Activated naive CD8-positive, alpha-beta T cell treated with anti-CD3 and anti-CD28 coated beads, Interleukin-2, amount 10 ng/mL, durations not matched to agents 7 days and 5 days (primary cell): ENCODE measurements at regions not wholly inside any gene's neighbourhood (a gene's known extent, or its start where the extent isn't known, plus 50 kb on each side); places are given as distances from the start of the nearest gene placed in this dataset.

Experiments
- ATAC-seq: fragments of 150-1000 bp; cut with Tn5 transposase; one replicate; pipeline ENCODE4 v1.10.0; 2021; ENCODE audit warnings: low read depth, moderate library complexity
- POLR2A ChIA-PET: fragments of 350-600 bp; sonication (Branson Sonifier 250); formaldehyde crosslinking; loops from one replicate; lab custom pipeline; 2021; ENCODE audit warnings: antibody characterized with exemption; lab: Charles Lee
- DNase-seq: peaks from one replicate; pipeline ENCODE4 v3.0.0; 2021
- H3K27ac Mint-ChIP-seq: one replicate; pipeline ENCODE4 v1.8.0; 2022; ENCODE audit warnings: mild to moderate bottlenecking, mixed read lengths
- H3K27me3 Mint-ChIP-seq: one replicate; pipeline ENCODE4 v1.8.0; 2022; ENCODE audit warnings: mild to moderate bottlenecking, moderate library complexity, mixed read lengths
- H3K36me3 Mint-ChIP-seq: one replicate; pipeline ENCODE4 v1.8.0; 2021; ENCODE audit warnings: mild to moderate bottlenecking, mixed read lengths
- H3K4me1 Mint-ChIP-seq: one replicate; pipeline ENCODE4 v1.8.0; 2021; ENCODE audit warnings: mixed read lengths
- H3K4me3 Mint-ChIP-seq: one replicate; pipeline ENCODE4 v1.8.0; 2022; ENCODE audit warnings: mild to moderate bottlenecking, moderate library complexity, mixed read lengths
- H3K9me3 Mint-ChIP-seq: one replicate; pipeline ENCODE4 v1.8.0; 2021; ENCODE audit warnings: mixed read lengths

DNA sequence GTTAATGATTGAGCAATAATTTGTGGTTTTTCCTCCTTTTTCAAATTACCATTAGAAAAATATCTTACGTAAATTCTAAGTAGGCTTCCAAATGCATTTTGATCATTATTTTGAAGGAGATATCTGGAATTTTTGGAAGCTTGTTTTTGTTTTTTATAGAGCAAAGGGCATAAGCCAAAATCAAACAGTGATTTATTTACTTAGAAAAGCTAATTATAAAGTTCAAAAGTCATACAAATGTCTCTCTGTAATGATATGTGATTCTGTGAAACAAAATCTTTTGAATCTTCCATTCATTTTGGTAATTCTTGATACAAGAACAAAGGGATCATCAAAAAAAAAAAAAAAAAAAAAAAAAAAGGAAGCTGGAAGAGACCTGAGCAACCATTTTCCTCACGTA, 416.8 kb downstream of the ETNK1 start:
- no peaks in the 10 kb centered on the region for H3K36me3 Mint-ChIP-seq
- no peak for DNase-seq
- no peak for ATAC-seq
- POLR2A ChIA-PET: no interaction called here
- H3K4me1 Mint-ChIP-seq: no peaks in the 10 kb centered on the region
- no peaks in the 10 kb centered on the region for H3K9me3 Mint-ChIP-seq
- no peaks in the 10 kb centered on the region for H3K27me3 Mint-ChIP-seq
- H3K4me3 Mint-ChIP-seq: no peak overlapping the region
- H3K27ac Mint-ChIP-seq: no peak overlapping the region

DNA sequence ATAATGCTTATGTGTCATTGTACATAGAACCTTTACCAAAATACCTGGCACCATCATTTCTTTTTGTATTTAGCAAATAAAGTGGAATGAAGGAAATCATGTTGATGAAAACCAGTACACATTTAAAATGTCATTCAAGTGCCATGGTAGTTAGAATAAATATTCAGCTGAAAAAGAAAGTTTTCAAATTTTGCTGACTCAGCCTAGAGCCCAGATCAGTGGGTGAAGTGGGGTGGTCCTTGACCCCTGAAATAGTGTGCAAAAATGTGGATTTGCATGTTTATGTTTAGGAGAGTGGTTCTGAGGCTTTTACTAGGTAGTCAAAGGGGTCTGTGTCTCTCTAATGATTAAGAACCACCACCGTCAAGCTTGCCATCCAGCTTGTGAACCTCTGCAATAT, 418.7 kb downstream of the ETNK1 start:
- Mint-ChIP-seq H3K36me3 (no peaks in the 10 kb centered on the region), H3K27ac (no peak overlapping the region), H3K9me3 (no peaks in the 10 kb centered on the region), H3K27me3 (no peaks in the 10 kb centered on the region), H3K4me1 (no peaks in the 10 kb centered on the region), H3K4me3 (no peak overlapping the region)
- POLR2A ChIA-PET: no interaction called here
- ATAC-seq: no peak
- no peak for DNase-seq

DNA sequence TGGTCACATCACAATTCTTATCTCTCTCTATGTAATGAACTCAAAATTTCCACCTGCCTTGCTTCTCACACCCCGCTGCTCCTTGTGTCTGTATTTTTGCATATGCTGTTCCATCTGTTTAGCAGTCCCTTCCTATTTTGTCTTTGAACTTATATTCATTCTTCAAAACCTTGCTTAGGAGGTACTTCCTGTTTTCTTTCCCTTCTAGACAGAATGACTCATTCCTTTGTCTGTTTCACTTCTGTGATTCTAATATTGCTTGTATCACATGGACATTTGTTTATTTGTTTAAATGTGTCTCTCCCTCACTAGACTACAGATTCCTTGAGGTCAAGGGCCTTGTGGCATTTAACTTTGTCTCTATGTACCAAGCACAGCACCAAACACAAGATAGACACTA, 424.2 kb downstream of the ETNK1 start:
- H3K9me3 Mint-ChIP-seq: peaks cover 4% of the 10 kb centered on the region
- H3K4me3 Mint-ChIP-seq: no peak overlapping the region
- POLR2A ChIA-PET: no interaction called here
- no peaks in the 10 kb centered on the region for H3K27me3 Mint-ChIP-seq
- DNase-seq (no peak), ATAC-seq (no peak)
- H3K27ac Mint-ChIP-seq: no peak overlapping the region
- H3K36me3 Mint-ChIP-seq: no peaks in the 10 kb centered on the region
- H3K4me1 Mint-ChIP-seq: peaks cover 3% of the 10 kb centered on the region

DNA sequence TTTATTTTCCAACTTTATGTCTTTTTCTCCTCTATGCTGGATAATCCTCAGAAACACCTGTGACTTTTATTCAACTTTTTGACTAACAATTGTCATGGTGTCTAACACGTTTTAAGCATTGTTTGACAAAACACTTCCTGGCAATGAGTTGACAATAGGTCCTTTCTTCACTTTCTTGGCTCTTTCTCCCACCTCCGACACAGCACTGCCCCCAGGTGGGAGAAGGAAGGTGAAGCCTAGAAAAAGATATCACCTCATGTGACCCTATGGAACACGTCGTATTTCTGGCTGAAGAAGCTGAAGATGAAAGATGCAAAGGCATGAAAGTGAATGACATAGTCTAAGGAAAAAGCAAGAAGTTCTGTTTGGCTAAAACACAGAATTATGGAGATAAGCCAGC, 430.0 kb downstream of the ETNK1 start:
- peaks cover 1% of the 10 kb centered on the region for H3K9me3 Mint-ChIP-seq
- no peak overlapping the region for H3K4me3 Mint-ChIP-seq
- H3K36me3 Mint-ChIP-seq: no peaks in the 10 kb centered on the region
- DNase-seq (no peak), ATAC-seq (no peak)
- H3K27ac Mint-ChIP-seq: no peak overlapping the region
- POLR2A ChIA-PET: no interaction called here
- no peaks in the 10 kb centered on the region for H3K4me1 Mint-ChIP-seq
- H3K27me3 Mint-ChIP-seq: no peaks in the 10 kb centered on the region

DNA sequence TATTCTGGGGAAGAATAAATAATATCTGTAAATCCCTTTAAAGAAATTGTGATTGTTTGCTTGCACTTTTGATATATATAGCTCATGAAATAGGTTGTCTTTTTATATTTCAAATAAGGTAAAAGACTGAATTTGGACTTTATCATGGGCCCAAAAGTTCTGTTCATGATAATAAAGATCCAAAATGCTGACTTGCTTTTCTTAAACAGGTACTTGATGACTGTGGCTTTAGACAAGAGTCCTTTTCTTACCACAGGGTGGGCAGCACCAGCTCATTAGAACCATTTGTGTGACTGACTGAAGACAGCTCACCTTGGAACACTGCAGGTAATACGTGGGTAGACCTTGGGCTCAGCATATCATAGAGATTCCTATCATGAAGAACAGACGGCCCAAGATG, 432.6 kb downstream of the ETNK1 start:
- DNase-seq (no peak), ATAC-seq (no peak)
- Mint-ChIP-seq H3K36me3 (no peaks in the 10 kb centered on the region), H3K27ac (no peak overlapping the region), H3K4me1 (no peaks in the 10 kb centered on the region), H3K27me3 (no peaks in the 10 kb centered on the region), H3K4me3 (no peak overlapping the region), H3K9me3 (peaks cover 1% of the 10 kb centered on the region)
- POLR2A ChIA-PET: no interaction called here

DNA sequence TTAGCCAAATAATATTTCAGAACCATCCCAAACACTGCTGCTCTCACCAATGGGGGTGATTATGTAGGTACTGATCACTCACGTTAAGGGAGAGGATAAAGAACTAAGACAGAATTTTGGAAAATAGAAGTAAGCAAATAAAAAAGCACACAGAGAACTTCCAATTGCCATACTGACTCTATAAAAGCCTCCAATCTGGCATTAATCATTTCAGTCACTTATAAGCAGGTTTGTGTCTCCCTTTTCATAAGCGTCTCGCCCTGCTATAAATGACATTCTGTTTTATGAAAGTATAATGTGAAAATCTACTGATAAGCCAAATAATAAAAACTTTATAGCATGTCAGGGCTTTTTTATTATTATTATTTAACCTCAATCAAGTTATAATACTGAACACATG, 435.2 kb downstream of the ETNK1 start:
- Mint-ChIP-seq H3K9me3 (no peaks in the 10 kb centered on the region), H3K27me3 (no peaks in the 10 kb centered on the region), H3K4me1 (no peaks in the 10 kb centered on the region), H3K27ac (no peak overlapping the region), H3K36me3 (no peaks in the 10 kb centered on the region), H3K4me3 (no peak overlapping the region)
- ATAC-seq (no peak), DNase-seq (no peak)
- POLR2A ChIA-PET: no interaction called here

DNA sequence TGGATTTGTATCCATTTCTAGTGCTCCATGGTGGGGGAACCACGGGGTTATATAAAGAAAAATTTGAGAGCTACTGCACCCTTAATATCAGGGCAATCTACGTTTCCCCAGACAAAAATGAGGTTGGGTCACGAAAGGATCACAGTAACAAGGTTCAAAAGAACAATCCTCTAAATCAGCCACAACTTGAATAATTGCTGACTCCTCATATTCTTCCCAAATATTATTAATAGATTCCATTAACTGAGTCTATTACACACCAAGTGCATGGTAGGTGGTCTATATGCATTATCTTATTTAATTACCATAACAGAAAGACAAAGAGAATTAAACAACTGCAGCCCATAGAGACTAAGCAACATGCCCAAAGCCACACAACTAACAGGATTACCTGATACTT, 438.2 kb downstream of the ETNK1 start:
- no peak for DNase-seq
- H3K36me3 Mint-ChIP-seq: no peaks in the 10 kb centered on the region
- ATAC-seq: no peak
- no peak overlapping the region for H3K4me3 Mint-ChIP-seq
- H3K9me3 Mint-ChIP-seq: no peaks in the 10 kb centered on the region
- no peaks in the 10 kb centered on the region for H3K4me1 Mint-ChIP-seq
- POLR2A ChIA-PET: no interaction called here
- no peak overlapping the region for H3K27ac Mint-ChIP-seq
- H3K27me3 Mint-ChIP-seq: no peaks in the 10 kb centered on the region

DNA sequence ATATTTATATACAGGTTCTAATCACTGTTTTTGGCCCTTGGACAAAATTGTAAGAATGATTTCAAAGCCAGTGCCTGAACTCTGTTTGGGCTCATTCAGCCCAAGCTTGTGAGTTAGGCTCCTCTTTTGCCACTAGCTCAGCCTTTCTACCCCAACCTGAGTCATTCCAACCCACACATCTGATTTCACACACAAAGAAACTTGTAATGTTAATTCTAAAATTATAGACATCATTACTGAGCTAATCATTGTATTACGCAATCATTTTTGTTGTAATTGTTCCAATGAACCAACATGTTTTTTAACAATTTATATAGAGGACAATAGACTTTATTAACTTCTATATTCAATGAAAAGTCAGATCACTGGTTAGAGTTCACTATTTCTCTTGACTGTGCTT, 441.1 kb downstream of the ETNK1 start:
- H3K4me1 Mint-ChIP-seq: no peaks in the 10 kb centered on the region
- DNase-seq: no peak
- no peak for ATAC-seq
- no peak overlapping the region for H3K4me3 Mint-ChIP-seq
- no peaks in the 10 kb centered on the region for H3K27me3 Mint-ChIP-seq
- H3K36me3 Mint-ChIP-seq: no peaks in the 10 kb centered on the region
- no peak overlapping the region for H3K27ac Mint-ChIP-seq
- POLR2A ChIA-PET: no interaction called here
- peaks cover 3% of the 10 kb centered on the region for H3K9me3 Mint-ChIP-seq

DNA sequence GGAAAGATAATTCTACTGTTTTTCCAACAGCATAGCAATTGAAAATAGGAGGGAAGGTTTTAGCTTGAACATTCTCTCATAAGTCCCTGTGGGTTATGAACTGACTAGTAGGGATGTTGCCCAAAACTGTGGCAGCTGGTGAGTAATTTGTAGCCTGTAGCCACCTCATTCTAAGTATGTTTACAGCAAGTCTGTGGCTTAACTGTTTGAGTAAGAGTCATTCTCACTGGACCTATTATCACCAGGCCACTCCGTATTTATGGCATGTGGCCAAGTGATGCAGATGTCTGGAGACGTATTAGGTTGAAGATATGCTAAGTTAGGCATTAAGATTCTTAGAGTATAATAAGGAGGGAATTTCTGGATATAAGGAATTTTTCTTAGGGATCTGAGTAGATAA, 458.3 kb downstream of the ETNK1 start:
- H3K36me3 Mint-ChIP-seq: no peaks in the 10 kb centered on the region
- no peak for DNase-seq

DNA sequence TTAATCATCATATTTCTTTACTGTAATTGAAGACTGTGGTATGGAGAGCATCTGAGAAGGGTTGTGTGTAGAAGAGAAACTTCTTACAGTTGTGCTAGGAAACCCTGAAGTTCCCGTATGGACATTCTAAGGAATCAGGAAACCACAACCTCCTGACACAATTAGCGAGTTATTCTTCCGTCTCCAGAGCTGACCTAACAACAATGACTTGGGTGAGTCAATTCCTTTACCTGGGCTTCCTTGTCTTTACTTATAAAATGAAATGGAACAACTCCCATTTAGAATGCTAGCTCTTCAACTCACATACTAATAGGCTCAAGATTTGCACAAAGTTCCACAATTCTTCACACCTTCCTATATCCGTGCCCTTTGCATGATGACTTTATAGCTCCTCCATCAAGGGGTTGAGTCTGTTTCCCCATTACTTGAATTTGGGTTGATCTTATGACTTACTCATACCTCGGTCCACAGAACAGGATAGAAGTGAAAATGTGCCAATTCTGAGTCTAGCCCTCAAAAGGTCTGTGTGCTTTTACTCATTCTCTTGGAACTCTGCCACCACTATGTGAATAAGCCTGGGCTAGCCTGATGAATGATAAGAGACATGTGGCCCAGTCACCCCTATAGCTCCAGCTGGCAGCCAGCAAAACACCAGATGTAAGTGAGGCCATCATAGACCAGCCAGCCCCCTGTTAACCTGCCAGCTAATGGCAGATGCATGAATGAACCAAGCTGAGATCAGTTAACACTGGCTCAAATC, 459.4 kb downstream of the ETNK1 start:
- DNase-seq (no peak), ATAC-seq (no peak)
- no peaks in the 10 kb centered on the region for H3K36me3 Mint-ChIP-seq
- peaks cover 2% of the 10 kb centered on the region for H3K27me3 Mint-ChIP-seq
- no peaks in the 10 kb centered on the region for H3K4me1 Mint-ChIP-seq
- H3K9me3 Mint-ChIP-seq: peaks cover 3% of the 10 kb centered on the region
- POLR2A ChIA-PET: no interaction called here
- H3K27ac Mint-ChIP-seq: no peak overlapping the region
- no peak overlapping the region for H3K4me3 Mint-ChIP-seq

More for the DNA sequence above, 458.3 kb downstream of the ETNK1 start:
- Mint-ChIP-seq H3K9me3 (peaks cover 3% of the 10 kb centered on the region), H3K27ac (no peak overlapping the region), H3K4me1 (no peaks in the 10 kb centered on the region), H3K27me3 (peaks cover 2% of the 10 kb centered on the region), H3K4me3 (no peak overlapping the region)
- no peak for ATAC-seq
- POLR2A ChIA-PET: no interaction called here

DNA sequence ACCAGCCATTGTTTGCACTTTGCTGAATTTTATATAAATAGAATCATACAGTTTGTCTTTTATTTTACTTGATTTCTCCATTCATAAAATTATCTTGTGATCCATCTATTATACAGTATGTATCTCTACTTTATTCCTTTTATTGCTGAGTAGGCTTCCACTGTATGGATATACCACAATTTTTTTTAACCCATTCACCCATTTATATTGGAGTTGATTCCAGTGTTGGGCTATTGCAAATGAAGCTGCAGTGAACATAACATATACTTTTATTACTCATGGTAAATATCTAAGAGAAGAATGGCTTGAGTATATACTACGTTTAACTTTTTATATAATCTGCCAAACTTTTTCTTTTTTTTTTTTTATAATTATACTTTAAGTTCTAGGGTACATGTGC, 463.6 kb downstream of the ETNK1 start:
- DNase-seq (no peak), ATAC-seq (no peak)
- H3K9me3 Mint-ChIP-seq: peaks cover 3% of the 10 kb centered on the region
- no peak overlapping the region for H3K27ac Mint-ChIP-seq
- H3K36me3 Mint-ChIP-seq: no peaks in the 10 kb centered on the region
- peaks cover 2% of the 10 kb centered on the region for H3K27me3 Mint-ChIP-seq
- H3K4me3 Mint-ChIP-seq: no peak overlapping the region
- H3K4me1 Mint-ChIP-seq: no peaks in the 10 kb centered on the region
- POLR2A ChIA-PET: no interaction called here

DNA sequence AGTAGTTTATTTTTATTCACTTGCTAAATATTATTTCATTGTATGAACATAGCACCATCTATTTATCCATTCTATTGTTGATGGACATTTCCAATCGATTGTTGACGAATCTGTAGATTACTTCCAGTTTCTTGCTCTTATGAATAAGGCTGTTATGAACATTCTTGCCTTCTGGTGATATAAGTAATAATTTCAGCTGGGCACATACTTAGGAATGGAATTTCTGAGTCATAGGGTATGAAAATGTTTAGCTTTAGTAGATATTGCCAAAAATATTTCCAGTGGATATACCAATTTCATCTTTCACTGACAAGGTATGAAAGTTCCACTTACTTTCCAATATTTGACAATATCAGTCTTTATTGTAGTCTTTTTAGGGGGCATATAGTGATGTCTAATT, 468.5 kb downstream of the ETNK1 start:
- Mint-ChIP-seq H3K4me1 (no peaks in the 10 kb centered on the region), H3K27ac (no peak overlapping the region), H3K9me3 (no peaks in the 10 kb centered on the region)

DNA sequence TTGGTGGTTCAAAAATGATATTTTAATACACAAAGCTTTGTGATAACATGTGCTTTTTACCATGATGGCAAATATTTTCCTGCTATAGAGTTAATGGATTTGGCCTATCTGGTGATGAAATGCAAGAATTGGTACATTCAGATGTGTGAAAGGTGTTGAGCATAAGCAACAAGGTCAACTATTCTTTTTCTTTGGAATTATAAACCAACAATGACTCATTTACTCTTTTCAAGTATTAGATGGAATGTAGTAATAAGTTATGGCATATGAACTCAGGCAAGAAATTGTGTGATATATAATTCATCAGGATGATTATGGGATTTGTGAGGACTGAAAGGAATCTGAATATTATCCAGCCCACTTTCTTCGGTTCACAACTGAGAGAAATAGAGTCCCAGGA, 471.4 kb downstream of the ETNK1 start:
- ATAC-seq: no peak
- Mint-ChIP-seq H3K4me1 (no peaks in the 10 kb centered on the region), H3K27ac (no peak overlapping the region), H3K4me3 (no peak overlapping the region), H3K27me3 (no peaks in the 10 kb centered on the region), H3K36me3 (no peaks in the 10 kb centered on the region), H3K9me3 (no peaks in the 10 kb centered on the region)
- no peak for DNase-seq
- POLR2A ChIA-PET: no interaction called here

More for the DNA sequence above, 468.5 kb downstream of the ETNK1 start:
- DNase-seq (no peak), ATAC-seq (no peak)
- Mint-ChIP-seq H3K4me3 (no peak overlapping the region), H3K27me3 (no peaks in the 10 kb centered on the region), H3K36me3 (no peaks in the 10 kb centered on the region)
- POLR2A ChIA-PET: no interaction called here

DNA sequence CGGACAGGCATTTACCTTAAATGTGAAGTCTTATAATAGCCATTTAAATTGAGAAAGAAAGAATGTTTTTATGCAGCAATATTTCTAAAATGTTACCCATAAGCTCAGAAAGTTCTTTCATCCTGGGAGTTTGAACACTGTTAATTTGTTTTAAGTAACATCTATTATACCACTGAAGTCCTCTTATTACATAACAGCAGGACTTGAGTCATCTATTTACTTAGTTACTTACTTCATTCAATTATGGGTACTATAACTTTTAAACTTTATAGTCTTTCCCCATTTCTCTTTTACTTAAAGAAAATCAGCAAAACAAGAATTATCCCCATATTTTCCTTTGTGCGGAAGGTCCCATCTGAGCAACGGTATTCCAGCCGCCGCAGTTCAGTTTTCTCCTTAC, 473.1 kb downstream of the ETNK1 start:
- H3K27ac Mint-ChIP-seq: no peak overlapping the region
- DNase-seq (no peak), ATAC-seq (no peak)
- H3K9me3 Mint-ChIP-seq: no peaks in the 10 kb centered on the region
- POLR2A ChIA-PET: no interaction called here
- H3K36me3 Mint-ChIP-seq: no peaks in the 10 kb centered on the region
- no peaks in the 10 kb centered on the region for H3K4me1 Mint-ChIP-seq
- no peaks in the 10 kb centered on the region for H3K27me3 Mint-ChIP-seq
- H3K4me3 Mint-ChIP-seq: no peak overlapping the region

DNA sequence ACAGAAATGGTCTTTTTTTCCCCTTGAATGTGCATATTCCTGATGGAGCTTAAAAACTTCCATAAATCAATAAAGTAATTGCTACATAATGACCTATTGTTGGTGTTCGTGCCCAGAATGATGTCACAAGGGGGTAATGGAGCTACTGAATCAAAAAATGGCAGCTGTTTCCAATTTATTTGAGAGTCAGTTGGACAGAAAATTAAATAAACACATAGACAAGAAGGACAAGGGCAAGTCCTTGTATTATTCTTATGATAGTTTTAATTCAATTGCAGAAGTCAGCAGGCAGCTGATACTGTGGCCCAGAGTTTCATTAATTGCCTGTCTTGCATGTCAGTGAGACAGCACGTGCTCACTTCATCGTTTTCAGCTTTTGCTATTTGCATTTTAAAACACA, 473.5 kb downstream of the ETNK1 start:
- Mint-ChIP-seq H3K36me3 (no peaks in the 10 kb centered on the region), H3K27me3 (no peaks in the 10 kb centered on the region), H3K9me3 (no peaks in the 10 kb centered on the region), H3K4me1 (no peaks in the 10 kb centered on the region), H3K27ac (no peak overlapping the region), H3K4me3 (no peak overlapping the region)
- no peak for DNase-seq
- ATAC-seq: no peak
- POLR2A ChIA-PET: no interaction called here
